ENCODE measurements at regions not wholly inside any gene's neighbourhood (a gene's known extent, or its start where the extent isn't known, plus 50 kb on each side); places are given as distances from the start of the nearest gene placed in this dataset.

GRCh38 chr7:125491137-125491536 is 561.5 kb upstream of the POT1 start:
- no peak for TF ChIP-seq CTCF (IDR thresholded peaks at IDR 0.05)
- TF ChIP-seq ZFX (IDR thresholded peaks at IDR 0.05; ENCODE audit: borderline replicate concordance): no peak
